ENCODE measurements at regions not wholly inside any gene's neighbourhood (a gene's known extent, or its start where the extent isn't known, plus 50 kb on each side); places are given as distances from the start of the nearest gene placed in this dataset.

DNA sequence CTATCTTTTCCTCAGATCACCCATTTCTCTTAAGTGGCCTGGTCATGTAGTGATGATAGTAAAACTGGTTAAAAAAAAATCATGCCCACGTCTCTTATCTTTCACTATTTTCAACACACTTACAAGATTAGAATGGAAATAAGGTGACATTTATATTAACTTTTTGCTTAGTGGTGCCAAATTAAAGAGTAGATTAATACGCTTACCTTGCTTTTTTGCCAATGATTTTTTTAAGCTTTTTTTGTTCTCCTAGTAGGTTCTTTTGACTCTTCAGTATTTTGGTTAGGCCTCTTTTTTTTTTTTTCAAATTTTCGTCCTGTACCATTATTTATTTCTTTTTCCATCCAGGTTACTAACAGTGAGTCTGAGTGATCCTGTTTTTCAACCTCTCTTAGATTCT, 147.9 kb downstream of the PTCSC3 start:
- no peak for DNase-seq

DNA sequence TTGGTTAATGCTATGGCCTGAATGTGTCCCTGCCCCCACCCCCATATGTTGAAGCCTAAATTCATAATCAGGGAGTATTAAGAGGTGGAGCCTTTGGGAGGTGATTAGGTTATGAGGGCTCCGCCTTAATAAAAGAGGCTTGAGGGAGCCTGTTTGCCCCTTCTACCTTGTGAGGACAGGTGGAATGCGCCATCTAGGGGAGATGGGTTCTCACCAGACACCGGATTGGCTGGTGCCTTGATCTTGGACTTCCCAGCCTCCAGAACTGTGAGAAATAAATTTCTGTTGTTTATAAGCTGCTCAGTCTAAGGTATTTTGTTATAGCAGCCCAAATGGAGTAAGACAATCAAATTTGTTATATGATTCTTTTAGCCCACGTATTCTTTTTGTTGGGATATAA, 148.3 kb downstream of the PTCSC3 start:
- no peak for DNase-seq

DNA sequence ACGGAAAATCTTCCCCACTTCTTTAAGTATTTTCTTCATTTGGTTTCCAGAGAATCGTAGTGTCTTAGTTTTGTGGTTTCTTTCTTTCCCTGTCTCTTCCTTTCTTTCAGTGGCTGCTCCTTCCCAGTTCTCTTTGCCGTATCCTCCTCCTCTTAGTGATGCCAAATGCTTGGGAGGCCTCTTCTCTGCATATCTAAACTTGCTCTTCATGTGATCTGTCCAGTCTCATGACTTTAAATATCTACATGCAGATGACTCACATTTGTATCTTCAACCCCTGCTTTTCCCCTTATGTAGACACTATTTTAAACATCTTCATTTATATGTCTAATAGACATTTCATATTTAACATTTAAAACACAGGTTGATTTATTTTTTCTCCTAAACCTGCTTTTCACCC, 149.2 kb downstream of the PTCSC3 start:
- DNase-seq, result no peak

DNA sequence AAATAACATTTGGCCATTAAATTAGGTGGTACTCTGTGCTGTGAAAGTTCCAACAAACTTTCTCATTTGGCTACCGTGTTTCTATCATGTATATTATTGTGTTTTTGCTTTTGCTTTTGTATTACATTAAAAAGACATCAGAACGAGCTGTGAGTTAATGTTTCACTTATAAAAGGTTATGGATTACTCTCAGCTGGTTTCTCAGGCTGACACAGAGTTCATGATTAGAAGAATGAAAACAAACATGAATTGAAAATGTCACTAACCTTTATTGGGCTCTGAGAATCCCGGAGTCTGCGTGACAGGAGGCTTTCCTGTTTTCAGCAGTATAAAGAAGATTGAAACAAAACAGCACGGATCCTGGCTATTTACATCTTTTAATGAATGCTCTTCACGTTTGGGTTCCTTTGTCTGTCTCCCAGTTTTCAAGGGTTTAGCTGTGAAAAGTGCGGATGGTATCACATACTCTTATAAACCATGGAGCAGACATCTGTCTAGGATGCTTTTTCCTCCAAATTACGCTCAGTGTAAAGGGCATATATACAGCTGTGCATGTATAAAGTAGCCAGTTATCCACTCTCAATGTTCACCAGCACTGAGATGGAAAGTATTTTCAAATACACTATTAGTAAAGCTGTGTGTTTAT, 153.6 kb downstream of the PTCSC3 start:
- no peak for DNase-seq

DNA sequence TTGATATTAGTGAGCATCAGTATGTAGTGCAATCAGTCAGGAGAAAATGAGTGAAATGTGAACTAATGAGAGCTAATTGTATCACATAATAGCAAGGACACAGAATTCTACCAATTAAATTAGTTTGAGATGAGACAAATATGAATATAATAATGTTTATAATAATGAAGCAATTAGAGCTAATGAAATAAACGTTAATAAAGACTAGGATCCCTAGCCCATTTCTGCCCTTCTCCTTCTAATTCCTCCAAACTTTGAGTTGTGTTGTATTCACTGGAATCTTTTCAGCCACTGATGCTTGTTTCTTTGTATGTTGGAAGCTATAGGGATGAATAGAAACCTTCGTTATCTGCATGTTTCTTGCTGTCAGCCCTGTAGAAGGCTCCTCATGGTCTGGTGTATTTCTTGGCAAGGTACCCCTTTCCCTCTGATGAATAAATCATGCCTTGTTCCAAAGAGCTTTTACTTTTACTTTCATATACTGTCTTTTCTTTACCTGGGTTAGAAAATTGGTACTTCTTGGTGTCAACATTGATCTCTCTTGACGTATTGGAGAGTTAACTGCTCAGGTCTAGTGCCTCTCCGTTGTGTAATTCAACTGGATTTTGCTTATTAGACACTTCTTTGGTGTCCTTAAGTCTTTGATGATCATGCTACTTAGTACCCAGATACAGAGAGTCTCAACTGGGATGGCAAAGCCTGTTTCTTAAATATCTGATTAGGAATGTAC, 154.8 kb downstream of the PTCSC3 start:
- no peak for DNase-seq

DNA sequence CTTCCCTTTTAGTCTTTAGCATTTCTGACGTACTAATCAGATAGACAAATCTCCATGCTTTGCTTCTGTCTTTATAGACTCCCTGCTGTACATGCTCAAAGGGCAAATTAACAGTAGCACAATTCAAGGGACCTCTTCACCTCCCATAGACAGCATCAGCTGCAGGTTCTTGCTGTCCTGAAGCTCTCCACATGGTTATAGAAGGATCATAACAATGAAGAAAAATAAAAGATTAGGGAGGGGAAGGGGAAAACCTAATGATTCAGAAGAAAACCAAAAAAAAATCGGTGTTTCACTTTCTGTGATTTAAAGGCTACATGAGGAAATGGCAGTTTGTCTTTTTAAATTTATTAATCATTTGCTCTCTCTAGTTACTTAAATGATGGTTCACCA, 155.5 kb downstream of the PTCSC3 start:
- no peak for DNase-seq

DNA sequence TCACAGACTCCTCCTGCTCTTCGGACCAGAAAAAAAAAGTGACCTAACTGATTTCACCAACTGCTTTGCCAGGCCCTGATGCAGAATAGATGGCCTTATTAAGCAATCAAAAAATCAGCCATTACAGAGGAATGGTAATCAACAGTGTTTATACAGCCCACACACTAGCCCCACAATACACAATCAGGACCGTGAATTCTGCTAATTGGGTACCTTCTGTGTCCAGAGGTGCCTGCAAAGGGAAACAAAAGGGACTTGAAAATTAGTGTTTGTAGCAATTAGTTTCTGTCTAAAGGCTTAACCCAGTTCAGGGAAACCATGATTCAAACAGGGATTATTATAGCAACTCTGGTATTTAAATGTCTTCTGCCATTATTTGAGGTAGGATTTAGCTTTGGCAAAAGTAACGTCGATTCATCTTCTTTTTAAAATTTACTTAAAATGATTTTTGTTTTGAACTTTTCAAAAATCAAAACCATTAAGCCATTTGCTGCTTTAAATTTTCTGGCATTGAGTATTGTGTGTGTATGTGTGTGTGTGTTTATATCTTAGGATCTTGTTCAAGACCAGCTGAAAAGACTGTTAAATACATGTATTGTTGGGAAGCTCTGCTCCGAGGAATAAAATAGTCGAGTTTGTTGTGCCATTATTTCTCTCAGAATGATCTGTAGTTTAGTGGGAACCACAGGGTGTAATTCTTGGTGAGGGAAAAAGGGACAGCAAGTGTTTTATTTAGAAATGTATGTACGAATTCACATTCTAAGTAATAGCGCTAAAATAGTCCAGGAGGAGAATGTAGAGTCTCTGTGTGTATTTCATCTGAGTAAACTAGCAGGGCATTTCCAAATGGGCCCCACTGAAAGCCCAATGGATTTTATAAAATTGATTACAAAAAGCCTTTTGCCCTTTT, 156.1 kb downstream of the PTCSC3 start:
- DNase-seq, result no peak

DNA sequence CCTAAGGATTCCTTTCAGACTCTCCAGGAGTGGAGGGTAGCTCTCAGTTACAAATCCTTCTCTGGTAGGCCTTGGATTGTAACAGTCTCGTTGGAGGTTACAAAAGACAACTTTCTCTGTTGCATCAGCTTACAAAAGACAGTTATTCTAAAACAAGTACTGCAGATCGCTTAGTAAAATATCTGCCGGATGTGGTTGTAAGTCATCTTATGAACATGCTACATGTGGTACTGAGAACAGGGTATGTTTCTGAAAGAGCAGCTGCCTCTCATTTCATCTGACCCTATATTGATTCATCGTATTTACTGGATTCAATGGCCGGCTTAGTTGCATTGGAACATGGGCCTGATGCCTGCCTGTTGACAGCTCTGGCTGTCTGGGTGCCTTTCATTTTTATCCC, 157.4 kb downstream of the PTCSC3 start:
- no peak for DNase-seq

DNA sequence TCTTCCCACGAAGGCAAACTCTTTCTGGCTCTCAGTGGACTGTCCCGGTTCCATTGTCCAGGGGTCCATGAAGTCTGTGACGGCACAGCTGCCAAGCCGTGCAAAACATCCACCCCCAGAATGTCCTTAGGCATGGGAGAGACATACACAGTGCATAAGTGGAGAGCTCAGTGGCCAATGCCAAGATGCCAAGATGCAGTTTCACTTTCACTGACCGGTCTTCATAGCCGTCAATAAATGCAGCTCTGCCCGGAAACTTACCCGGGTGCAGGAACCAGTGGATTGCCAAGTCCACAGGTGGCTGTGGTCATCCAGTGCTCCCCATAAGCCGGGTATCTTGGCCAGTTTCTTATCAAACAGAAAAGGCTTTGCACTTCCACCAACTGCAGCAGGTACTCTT, 162.3 kb downstream of the PTCSC3 start:
- no peak for DNase-seq

DNA sequence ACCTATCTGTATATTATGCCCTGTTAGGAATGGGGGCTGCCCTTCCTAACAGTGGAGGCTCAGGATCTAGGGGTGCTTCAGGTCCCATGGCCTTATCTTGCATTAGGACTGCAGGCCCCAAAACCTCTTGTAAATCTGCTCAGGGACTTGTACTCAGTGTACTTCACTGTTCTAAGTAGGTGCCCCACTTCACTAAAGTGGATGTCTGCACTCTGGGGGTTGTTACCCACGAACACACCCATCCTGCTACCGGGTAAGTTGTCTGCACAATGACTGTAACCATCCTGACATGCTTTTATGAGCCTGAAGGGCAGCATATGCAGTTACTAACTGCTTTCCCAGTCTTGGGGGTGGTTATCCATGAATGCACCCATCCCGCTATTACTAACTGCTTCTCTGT, 163.0 kb downstream of the PTCSC3 start:
- DNase-seq, result no peak

DNA sequence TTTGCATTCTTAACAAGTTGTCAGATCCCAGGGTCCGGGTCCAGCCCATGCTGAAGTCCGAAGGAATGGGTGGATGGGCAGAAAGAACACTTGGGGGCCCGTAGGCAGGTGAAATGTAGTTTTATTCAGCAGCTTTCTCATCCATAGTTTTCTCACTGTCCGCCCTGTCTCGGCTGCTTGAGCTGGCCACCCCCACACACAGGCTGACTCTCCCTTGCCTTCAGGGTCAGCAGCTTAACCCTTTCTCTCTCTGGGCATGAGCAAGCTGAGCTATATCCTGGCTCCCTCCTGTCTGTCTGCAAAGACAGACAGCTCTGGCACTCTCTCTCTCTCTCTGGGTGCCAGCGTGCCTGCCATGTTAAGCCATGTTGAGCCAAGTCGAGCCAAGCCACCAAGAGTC, 163.9 kb downstream of the PTCSC3 start:
- peak; percentile 19 for DNase-seq

DNA sequence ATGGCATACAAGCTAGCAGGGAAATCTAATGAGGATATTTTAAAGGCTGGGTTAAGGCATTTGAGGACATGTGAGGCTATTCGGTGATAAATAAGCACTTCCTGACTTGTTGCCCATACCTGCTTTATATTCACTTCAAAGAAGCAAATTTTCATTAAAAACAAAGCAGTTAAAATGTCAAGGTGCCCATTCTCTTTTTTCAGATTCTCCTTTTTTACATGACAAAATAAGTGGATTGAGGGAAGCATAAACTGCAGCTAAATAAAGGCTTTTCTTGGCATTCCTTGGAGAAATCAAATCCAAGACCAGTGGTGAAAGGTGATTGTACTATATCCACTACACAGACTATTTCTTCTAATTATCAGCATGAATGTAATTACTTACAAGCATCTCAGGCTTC, 166.9 kb downstream of the PTCSC3 start:
- DNase-seq, result no peak

DNA sequence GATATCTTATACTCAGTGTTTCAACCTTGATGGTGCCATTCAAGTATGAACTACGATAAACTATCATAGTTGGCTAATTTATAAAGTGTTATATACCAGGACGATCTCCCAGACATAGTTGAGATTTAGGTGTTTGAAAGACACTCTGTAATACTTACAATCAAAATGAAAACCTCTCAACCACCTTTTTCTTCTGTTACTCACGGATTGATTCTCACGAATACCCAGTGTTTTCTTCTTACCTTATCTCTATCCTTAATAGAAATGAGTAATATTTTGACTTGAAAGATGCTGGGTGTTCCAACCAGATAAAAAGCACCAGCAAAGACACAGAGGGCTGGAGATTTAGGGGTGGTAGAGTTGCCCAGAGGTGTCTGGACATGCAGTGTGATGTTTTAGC, 169.9 kb downstream of the PTCSC3 start:
- no peak for DNase-seq

DNA sequence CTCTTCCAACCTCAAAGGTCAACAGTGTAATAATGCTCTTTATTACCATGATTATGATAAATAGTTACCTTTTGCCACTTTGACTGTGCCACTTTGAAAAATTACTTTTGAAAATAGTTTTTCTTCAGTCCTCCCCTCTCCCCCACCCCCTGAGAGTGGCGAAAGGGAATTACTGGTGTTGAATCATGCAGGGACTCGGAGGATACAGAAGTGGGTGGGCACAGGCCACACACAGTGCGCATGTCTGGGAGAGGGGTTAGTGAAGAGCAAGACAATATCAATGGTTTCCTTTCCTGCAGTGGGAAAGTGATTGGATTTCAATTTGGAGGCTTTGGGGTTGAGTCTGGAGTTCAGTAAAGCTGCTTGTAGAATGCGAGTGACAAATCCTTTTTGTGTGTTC, 170.9 kb downstream of the PTCSC3 start:
- no peak for DNase-seq

DNA sequence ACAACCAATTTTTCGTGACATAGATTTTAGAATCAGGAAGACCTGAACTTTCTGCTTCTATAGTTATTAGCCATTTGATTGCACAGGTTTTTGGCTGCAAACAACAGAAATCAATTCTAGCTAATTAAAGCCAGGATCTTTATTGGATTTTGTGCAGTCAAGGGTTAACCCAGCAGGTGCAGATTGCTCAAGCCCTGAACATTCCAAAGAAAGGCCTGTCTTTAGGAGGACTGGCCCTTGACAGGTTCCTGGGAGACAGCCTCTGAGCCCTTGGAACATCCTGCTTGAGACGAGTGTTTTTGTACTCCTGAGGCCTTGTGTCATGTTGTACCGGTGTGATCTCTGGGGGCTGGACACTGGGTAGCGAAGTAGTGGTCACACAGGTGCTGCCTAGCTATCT, 174.6 kb downstream of the PTCSC3 start:
- DNase-seq, result no peak

DNA sequence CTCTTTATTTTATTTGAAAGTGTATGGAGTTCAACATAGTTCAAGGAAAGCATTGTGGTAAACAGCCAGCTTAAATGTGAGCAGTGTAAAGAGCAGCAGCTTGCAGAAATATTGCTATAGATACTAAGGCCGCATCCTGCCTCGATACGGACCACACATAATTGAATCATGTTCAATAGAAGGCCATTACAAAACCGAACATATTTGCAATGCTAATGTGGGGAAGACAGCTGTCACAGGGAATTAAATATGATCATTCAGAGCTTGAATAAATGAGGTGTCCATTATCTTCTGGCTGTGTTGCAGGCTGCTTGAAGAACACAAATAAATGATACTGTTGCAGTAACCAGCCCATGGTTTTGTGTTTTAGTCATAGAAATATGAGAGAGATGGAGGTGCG, 173.2 kb downstream of the BRMS1L start:
- no peak for DNase-seq

DNA sequence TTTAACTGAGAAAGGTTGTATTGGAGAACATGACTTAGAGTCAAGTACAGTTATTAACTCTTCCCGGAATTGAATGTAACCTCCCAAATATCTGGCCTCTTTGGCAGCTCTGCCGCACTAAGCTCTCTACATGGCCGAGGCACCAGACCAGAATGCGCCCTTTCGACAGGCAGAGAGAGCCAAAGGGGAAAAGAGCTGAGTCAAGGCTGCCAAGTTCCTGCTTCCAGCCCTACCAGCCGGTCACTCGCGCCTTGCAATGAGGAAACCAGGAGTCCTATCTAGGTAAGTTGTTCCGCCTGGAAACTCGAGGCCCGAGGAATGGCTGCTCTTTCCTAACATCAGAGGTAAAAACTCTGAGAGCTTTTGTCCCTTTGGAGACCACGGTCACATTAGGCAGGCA, 172.2 kb downstream of the BRMS1L start:
- DNase-seq, result no peak

DNA sequence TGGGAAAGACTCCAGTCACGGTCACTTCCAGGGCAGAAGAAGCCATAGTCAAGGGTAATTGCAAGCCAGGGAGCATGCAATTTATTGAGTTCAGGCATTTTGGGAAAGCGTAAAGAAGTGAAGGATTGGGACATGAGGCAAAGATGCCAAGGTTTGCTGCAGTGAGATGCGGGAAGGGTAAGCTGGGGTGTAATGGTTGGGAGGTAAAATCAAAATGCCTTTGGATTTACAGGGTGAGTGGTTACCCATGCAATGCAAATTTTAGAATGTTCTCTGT, 167.5 kb downstream of the BRMS1L start:
- DNase-seq, result no peak

DNA sequence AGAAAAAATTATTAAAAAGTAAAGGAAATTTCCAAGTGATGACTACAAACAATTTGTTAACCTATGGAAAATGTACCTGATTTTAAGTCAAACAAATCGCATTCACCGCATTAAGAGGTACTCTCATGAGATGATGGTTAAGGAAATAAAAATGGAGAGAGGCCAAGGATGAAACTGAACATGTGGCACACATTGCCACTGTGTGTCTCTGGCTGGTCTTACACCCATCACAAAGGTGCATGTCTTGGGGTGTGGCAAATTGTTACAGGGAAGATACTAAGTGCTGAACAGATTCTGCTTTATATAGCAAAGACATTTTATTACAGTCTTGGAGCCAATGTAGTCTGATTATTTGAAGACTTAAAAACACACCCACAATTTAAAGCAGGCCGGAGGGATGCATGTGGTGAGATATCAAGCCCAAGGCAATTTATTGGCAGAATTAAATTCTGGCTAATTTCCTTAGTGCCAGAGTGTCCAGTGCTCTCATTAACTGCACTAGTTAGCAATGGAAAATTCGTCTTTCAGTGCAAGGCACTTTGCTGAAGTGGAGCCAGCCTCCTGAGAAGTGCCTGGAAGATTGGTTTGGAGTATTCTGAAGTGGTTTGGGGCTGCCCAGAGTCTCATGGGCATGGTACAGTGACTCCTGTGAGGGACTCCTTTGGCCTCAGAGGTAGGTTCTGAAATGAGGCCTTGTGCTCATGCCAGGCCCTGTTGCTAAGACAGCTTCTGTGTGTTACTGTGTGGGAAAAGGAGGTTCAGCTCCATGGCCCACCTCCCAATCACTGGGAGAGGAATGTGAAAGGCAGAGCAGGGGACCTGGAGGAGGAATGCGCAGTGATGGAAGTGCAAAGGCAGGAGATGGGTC, 166.9 kb downstream of the BRMS1L start:
- no peak for DNase-seq

DNA sequence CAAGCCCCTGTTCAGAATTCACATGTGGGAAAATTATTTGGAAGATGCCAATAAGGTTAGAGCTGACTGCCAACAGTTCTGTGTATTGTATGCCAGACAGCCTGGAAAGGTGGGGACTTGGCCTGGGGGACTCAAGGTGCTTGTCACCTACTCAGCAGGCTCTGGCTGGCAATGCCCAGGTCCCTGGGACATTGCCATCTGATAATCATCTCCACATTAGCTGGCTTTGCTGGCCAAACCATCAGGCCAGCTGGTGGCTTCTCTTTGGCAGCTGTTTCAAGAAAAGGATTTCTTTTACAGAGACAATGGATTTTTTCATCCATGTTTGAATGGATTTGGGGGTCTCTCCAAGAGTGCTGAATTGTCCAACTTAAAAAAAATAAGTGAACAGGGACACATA, 165.2 kb downstream of the BRMS1L start:
- DNase-seq, result no peak

DNA sequence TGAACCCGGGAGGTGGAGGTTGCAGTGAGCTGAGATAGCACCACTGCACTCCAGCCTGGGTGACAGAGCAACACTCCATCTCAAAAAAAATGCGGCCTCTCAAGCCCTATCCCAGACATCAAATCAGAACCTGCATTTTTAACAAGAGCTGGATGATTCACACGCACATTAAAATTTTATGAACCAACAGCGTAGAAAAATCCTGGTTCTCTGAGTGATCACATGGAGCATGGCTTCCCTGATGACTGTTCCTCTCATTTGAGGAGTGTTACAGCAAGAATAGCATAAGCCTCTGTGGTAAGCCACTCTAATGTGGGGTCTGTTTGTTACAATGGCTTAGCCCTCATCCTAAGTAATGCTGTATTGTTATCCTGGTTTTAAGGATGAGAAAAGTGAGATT, 163.6 kb downstream of the BRMS1L start:
- DNase-seq, result no peak

DNA sequence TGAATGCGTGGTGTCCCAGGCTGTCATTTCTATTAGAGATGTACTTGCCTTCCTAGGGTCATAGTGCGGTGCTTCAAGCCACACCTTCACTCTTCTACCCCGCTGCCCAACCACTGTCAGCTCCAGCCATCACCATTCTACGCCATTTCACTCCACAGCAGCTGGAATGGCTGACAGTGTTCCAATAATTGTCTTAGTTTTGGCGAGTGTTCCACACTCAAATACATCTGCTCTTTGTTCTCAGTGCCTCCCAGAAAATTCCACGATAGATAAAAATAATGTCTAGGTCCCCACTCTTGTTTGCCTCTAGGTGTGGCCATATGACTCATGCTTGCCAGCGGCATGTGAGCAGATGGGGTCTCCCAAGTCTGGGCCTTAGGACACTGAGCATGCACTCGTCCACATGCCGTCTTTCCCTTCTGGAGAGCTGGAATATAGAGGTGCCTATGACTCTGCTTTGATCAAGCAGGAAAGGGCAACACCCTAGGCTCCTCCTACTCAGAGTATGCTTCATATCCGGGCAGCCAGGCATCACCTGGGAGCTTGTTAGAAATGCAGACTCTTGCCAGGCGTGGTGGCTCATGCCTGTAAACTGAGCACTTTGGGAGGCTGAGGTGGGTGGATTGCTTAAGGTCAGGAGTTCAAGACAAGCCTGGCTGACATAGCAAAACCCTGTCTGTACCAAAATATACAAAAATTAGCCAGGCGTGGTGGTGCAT, 163.0 kb downstream of the BRMS1L start:
- no peak for DNase-seq
